Ovary (tissue), 7 donors: ENCODE measurements at regions not wholly inside any gene's neighbourhood (a gene's known extent, or its start where the extent isn't known, plus 50 kb on each side); places are given as distances from the start of the nearest gene placed in this dataset.

Experiments
- DNase-seq, 5 donors: peaks; one replicate each; pipeline ENCODE4 v3.0.0-alpha.2; 2019 to 2020
- H3K27ac ChIP-seq, 2 donors: fragments of 200-600 bp; one replicate each; pipeline versions ENCODE4 v1.5.1 to v1.8.0; 2019 to 2022
- H3K27me3 ChIP-seq: fragments of 200-600 bp; one replicate; pipeline ENCODE4 v1.8.0; 2022
- H3K36me3 ChIP-seq: fragments of 200-600 bp; sonication (generic); one replicate; pipeline ENCODE4 v1.5.1; 2019
- H3K4me1 ChIP-seq: one replicate; pipeline ENCODE4 v1.8.1; 2013; ENCODE audit warnings: mild to moderate bottlenecking, moderate library complexity; ENCODE audit not compliant: insufficient read depth
- H3K4me3 ChIP-seq: fragments of 200-600 bp; sonication (generic); one replicate; pipeline ENCODE4 v1.5.1; 2017
- H3K9me3 ChIP-seq, 2 donors: fragments of 200-600 bp in 1 of 2; sonication (generic) in 1 of 2; one replicate each; pipeline versions ENCODE4 v1.5.1 to v1.8.1; 2013 to 2019; ENCODE audit warnings: mild to moderate bottlenecking in 1 of 2, moderate library complexity in 1 of 2
- CTCF ChIP-seq, 3 donors: fragments of 450-650 bp in 2 of 3; fragments of 200-600 bp in 1 of 3; IDR thresholded peaks; one replicate each; pipeline versions ENCODE4 v1.5.1 to v1.8.0; 2016 to 2022; ENCODE audit warnings: antibody characterized with exemption in 3 of 3, mild to moderate bottlenecking in 1 of 3
- EP300 ChIP-seq: sonication (generic); formaldehyde crosslinking; IDR thresholded peaks from one replicate; pipeline ENCODE4 v1.6.1; 2017; ENCODE audit warnings: antibody characterized with exemption
- POLR2A ChIP-seq: fragments of 450-650 bp; IDR thresholded peaks from one replicate; pipeline ENCODE4 v1.6.1; 2017; ENCODE audit warnings: antibody characterized with exemption, mild to moderate bottlenecking, moderate library complexity
- WGBS, 3 donors: extraction: QIAGEN DNeasy Blood & Tissue Kit in 1 of 3; methylation state at CpG; one replicate each; pipeline versions ENCODE4 v1.1.5 to v1.1.7; 2013 to 2017; 5-methylcytosine and 5-hydroxymethylcytosine counted together
- intact Hi-C, 4 donors: fragments of 100-400 bp; cut with DNase I; formaldehyde crosslinking; loops; one replicate each; pipeline versions ENCODE4 v1.11.0 to v1.15.1; 2022 to 2023
- donor health status: DM: no; HTN: no; CAD: no; lungs with moderate emphysema.
- donor health status: DM: no; HTN: no; CAD: no.
- donor health status: Bipolar disorder and iron deficiency.
- donor health status: DM: no; HTN: no; CAD: no.
- donor health status: DM: yes; HTN: yes; CAD: no.

- WGBS, 3 donors, result 49 to 53% (median 51%) methylated on average over 6 of the region's 6 CpGs
Observed at GRCh38 chr11:116415095-116415494, 357.7 kb downstream of the BUD13 start.

DNA sequence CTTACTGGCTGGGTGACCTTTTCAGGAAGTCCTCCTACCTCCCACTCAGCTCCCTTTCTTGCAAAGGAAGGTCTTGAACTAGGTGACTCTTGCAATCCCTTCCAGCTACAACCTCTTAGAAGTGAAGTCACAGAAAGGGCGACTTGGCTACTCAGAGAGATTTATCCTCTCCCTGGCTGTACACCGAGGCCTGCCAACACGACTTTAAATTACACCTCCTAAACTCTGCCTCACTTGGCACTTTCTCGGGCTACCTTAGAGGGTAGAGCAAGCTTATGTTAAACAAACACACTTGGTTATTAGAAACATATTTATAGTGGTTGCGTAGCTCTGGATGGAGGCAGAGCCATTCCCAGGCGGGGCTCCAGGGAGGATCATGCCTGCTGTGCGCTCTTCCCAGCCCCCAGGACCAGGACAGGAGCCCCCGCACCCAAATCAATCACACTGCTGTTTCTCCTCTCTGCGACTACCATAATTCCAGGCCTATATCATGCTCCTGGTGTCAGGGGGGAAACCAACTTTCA is 358.4 kb downstream of the BUD13 start:
- 68 to 73% (median 69%) methylated on average over 9 of the region's 9 CpGs for WGBS, 3 donors
- DNase-seq, result no peak
- intact Hi-C loops, result no loop called here
- no peak overlapping the region for H3K27ac ChIP-seq
- H3K27me3 ChIP-seq, result no peaks in the 10 kb centered on the region
- TF ChIP-seq CTCF (IDR thresholded peaks at IDR 0.05) (no peak), EP300 (no peak), POLR2A (no peak)
- no peaks in the 10 kb centered on the region for H3K4me1 ChIP-seq
- H3K36me3 ChIP-seq, result no peaks in the 10 kb centered on the region
- H3K9me3 ChIP-seq, result no peaks in the 10 kb centered on the region
- H3K4me3 ChIP-seq, result no peak overlapping the region

More at GRCh38 chr11:116415095-116415494, 357.7 kb downstream of the BUD13 start:
- intact Hi-C loops, result no loop called here
- TF ChIP-seq CTCF (IDR thresholded peaks at IDR 0.05) (no peak), POLR2A (no peak), EP300 (no peak)
- DNase-seq, result no peak
- H3K36me3 ChIP-seq, result no peaks in the 10 kb centered on the region
- no peak overlapping the region for H3K27ac ChIP-seq
- H3K4me3 ChIP-seq, result no peak overlapping the region
- H3K4me1 ChIP-seq, result no peaks in the 10 kb centered on the region
- H3K9me3 ChIP-seq, result no peaks in the 10 kb centered on the region
- H3K27me3 ChIP-seq, result no peaks in the 10 kb centered on the region

DNA sequence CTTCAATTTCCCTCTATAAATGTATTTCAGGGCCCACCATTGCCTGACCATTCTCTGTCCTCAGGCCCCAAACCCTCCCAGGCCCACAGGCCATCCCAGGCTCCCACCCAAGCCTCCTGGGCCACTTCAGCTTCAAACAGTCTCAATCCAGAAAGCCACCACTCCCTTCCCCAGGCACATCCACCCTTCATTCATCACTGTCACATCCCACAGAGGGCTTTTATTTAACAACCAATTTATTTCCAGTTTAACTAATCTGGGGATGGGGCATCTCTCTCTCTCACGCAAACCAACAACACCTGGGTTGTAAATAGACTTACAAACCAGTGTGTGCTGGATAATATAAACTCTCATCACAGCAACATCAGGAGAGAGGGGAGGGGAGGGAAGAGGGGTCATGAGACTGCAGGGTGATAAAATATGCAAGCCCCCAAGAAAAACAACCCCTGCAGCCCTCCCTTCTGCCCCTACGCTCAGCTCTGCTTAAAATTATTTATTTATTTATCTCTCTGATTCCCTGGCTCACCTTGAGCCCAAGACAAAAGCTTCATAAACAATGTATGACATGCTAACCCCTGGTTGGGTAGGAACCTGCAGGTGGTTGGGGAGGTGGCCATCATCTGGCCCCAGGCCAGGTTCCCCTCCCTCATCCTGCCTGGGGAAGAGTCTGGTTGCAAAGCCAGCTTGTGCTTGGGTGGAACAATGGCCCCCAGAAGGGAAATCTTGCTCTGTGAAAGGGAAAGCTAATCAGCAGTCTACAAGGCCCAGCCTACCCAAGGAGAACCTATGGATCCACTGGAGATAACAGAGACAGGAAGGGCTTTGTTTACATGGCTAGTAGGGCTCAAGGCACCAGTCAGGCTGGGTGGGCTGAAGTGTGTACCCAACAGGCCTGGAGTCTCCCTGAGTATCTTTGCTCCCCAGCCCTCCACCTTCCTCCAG is 359.2 kb downstream of the BUD13 start:
- 90 to 95% (median 91%) methylated on average over 2 of the region's 2 CpGs for WGBS, 3 donors
- Histone ChIP-seq H3K4me1 (no peaks in the 10 kb centered on the region), H3K4me3 (no peak overlapping the region), H3K27ac (no peak overlapping the region), H3K27me3 (no peaks in the 10 kb centered on the region), H3K9me3 (no peaks in the 10 kb centered on the region), H3K36me3 (no peaks in the 10 kb centered on the region)
- TF ChIP-seq CTCF (IDR thresholded peaks at IDR 0.05), result no peak
- no peak for TF ChIP-seq EP300
- no peak for TF ChIP-seq POLR2A
- intact Hi-C loops, result no loop called here
- DNase-seq, result no peak

GRCh38 chr11:116412118-116412889 is 360.5 kb downstream of the BUD13 start:
- no peaks in the 10 kb centered on the region for H3K4me1 ChIP-seq
- no peak overlapping the region for H3K27ac ChIP-seq
- no peak overlapping the region for H3K4me3 ChIP-seq
- no peak for DNase-seq
- TF ChIP-seq EP300 (no peak), CTCF (IDR thresholded peaks at IDR 0.05) (no peak)
- H3K27me3 ChIP-seq, result no peaks in the 10 kb centered on the region
- 23 to 43% (median 24%) methylated on average over 6 of the region's 6 CpGs for WGBS, 3 donors
- no peaks in the 10 kb centered on the region for H3K9me3 ChIP-seq
- intact Hi-C loops, result no loop called here
- H3K36me3 ChIP-seq, result no peaks in the 10 kb centered on the region
